Activated CD4-positive, alpha-beta memory T cell treated with anti-CD3 and anti-CD28 coated beads, Interleukin-2, amount 10 ng/mL, durations not matched to agents 7 days and 5 days (primary cell): ENCODE measurements at regions not wholly inside any gene's neighbourhood (a gene's known extent, or its start where the extent isn't known, plus 50 kb on each side); places are given as distances from the start of the nearest gene placed in this dataset.
"Not testable (repeated sequence)": the region's sequence is repeated elsewhere in the genome, so short reads cannot be mapped to it uniquely, and the experiment has no call there.

Experiments
- CTCF ChIA-PET: fragments of 350-600 bp; sonication (Branson Sonifier 250); formaldehyde crosslinking; loops from one replicate; lab custom pipeline; 2021; ENCODE audit warnings: antibody characterized with exemption, inconsistent platforms; lab: Charles Lee
- POLR2A ChIA-PET: fragments of 350-600 bp; sonication (Branson Sonifier 250); formaldehyde crosslinking; loops from one replicate; lab custom pipeline; 2021; ENCODE audit warnings: antibody characterized with exemption; lab: Charles Lee
- DNase-seq: peaks from one replicate; pipeline ENCODE4 v3.0.0-alpha.2; 2020
- H3K27ac Mint-ChIP-seq: one replicate; pipeline ENCODE4 v1.8.0; 2021; ENCODE audit warnings: mild to moderate bottlenecking, mixed read lengths
- H3K27me3 Mint-ChIP-seq: one replicate; pipeline ENCODE4 v1.8.0; 2021; ENCODE audit warnings: mixed read lengths
- H3K36me3 Mint-ChIP-seq: one replicate; pipeline ENCODE4 v1.8.0; 2021; ENCODE audit warnings: low read depth, mixed read lengths
- H3K4me1 Mint-ChIP-seq: one replicate; pipeline ENCODE4 v1.8.0; 2021; ENCODE audit warnings: mixed read lengths
- H3K4me3 Mint-ChIP-seq: one replicate; pipeline ENCODE4 v1.8.0; 2021; ENCODE audit warnings: mild to moderate bottlenecking, mixed read lengths
- H3K9me3 Mint-ChIP-seq: one replicate; pipeline ENCODE4 v1.8.0; 2021; ENCODE audit warnings: mixed read lengths

DNA sequence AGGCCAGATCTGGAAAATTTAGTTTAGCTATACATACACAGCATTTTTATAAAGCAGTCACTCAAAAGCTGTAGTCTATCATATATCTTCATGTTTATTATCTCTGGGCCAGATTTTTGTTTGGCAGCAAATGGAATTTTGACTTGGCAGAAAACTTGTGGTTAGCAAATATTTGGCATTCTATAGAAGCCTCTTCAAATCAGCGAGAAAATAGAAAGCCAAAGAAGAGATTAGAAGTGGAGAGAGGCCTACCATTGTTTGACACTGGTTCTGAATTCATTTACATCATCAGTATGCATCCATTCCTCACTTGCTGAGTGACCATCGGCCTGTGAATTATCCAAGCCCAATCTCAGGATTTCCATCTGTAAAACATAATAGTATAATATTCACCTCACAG, 1077.6 kb downstream of the GALC start:
- Mint-ChIP-seq H3K9me3 (peaks cover 1% of the 10 kb centered on the region), H3K4me3 (no peak overlapping the region), H3K4me1 (no peaks in the 10 kb centered on the region), H3K27me3 (no peaks in the 10 kb centered on the region), H3K36me3 (no peaks in the 10 kb centered on the region), H3K27ac (no peak overlapping the region)
- ChIA-PET CTCF (no interaction called here), POLR2A (no interaction called here)
- no peak for DNase-seq

DNA sequence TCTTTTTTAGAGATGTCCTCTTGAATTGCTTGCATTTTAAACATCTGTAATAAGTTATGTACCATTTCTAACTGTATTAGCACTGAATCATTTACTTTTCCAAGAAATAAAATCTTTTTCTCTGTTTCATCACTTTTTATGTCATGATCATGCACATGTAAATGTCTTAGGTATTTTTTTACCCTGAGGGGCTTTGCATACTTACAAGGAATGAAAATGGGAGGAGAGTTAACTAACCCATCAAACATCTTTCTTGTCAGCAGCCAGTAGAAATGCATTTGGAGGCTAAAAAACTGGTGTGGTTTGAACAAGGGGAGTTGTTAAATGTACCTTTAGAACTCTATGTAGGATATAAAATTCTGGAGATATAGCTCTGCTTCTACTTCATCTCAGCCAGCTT, 1080.3 kb downstream of the GALC start:
- POLR2A ChIA-PET: no interaction called here
- CTCF ChIA-PET: no interaction called here
- no peak overlapping the region for H3K27ac Mint-ChIP-seq

GRCh38 chr14:86911486-86911885, 1081.5 kb downstream of the GALC start:
- CTCF ChIA-PET: no interaction called here
- no peaks in the 10 kb centered on the region for H3K27me3 Mint-ChIP-seq
- DNase-seq: no peak
- POLR2A ChIA-PET: no interaction called here
- no peak overlapping the region for H3K27ac Mint-ChIP-seq
- no peaks in the 10 kb centered on the region for H3K36me3 Mint-ChIP-seq
- H3K9me3 Mint-ChIP-seq: peaks cover 1% of the 10 kb centered on the region
- no peaks in the 10 kb centered on the region for H3K4me1 Mint-ChIP-seq
- H3K4me3 Mint-ChIP-seq: no peak overlapping the region

More for the DNA sequence above, 1080.3 kb downstream of the GALC start:
- Mint-ChIP-seq H3K9me3 (peaks cover 1% of the 10 kb centered on the region), H3K4me3 (no peak overlapping the region), H3K4me1 (no peaks in the 10 kb centered on the region), H3K27me3 (no peaks in the 10 kb centered on the region), H3K36me3 (no peaks in the 10 kb centered on the region)
- no peak for DNase-seq

- DNase-seq, H3K27me3 Mint-ChIP-seq, CTCF ChIA-PET, H3K4me1 Mint-ChIP-seq, H3K9me3 Mint-ChIP-seq, H3K36me3 Mint-ChIP-seq, H3K4me3 Mint-ChIP-seq, POLR2A ChIA-PET, H3K27ac Mint-ChIP-seq: not testable (repeated sequence)
These were observed 1087.5 kb downstream of the GALC start for GRCh38 chr14:86905386-86905926.

- H3K27ac Mint-ChIP-seq: no peak overlapping the region
- no peak overlapping the region for H3K4me3 Mint-ChIP-seq
- no peaks in the 10 kb centered on the region for H3K36me3 Mint-ChIP-seq
- DNase-seq: no peak
- no peaks in the 10 kb centered on the region for H3K9me3 Mint-ChIP-seq
- H3K4me1 Mint-ChIP-seq: no peaks in the 10 kb centered on the region
- H3K27me3 Mint-ChIP-seq: no peaks in the 10 kb centered on the region
- CTCF ChIA-PET: no interaction called here
- POLR2A ChIA-PET: no interaction called here
These were observed 1090.6 kb downstream of the GALC start for GRCh38 chr14:86902176-86902950.

GRCh38 chr14:86897704-86898513, 1095.1 kb downstream of the GALC start:
- H3K9me3 Mint-ChIP-seq: no peaks in the 10 kb centered on the region
- DNase-seq: no peak
- no peaks in the 10 kb centered on the region for H3K27me3 Mint-ChIP-seq
- H3K27ac Mint-ChIP-seq: no peak overlapping the region
- CTCF ChIA-PET: no interaction called here
- POLR2A ChIA-PET: no interaction called here
- no peaks in the 10 kb centered on the region for H3K4me1 Mint-ChIP-seq
- no peaks in the 10 kb centered on the region for H3K36me3 Mint-ChIP-seq
- H3K4me3 Mint-ChIP-seq: no peak overlapping the region

- no peaks in the 10 kb centered on the region for H3K9me3 Mint-ChIP-seq
- H3K4me3 Mint-ChIP-seq: no peak overlapping the region
- no peaks in the 10 kb centered on the region for H3K4me1 Mint-ChIP-seq
- no peaks in the 10 kb centered on the region for H3K36me3 Mint-ChIP-seq
- no peaks in the 10 kb centered on the region for H3K27me3 Mint-ChIP-seq
- DNase-seq: no peak
- POLR2A ChIA-PET: no interaction called here
- CTCF ChIA-PET: no interaction called here
- H3K27ac Mint-ChIP-seq: no peak overlapping the region
These were observed 1095.8 kb downstream of the GALC start for GRCh38 chr14:86897224-86897623.

DNA sequence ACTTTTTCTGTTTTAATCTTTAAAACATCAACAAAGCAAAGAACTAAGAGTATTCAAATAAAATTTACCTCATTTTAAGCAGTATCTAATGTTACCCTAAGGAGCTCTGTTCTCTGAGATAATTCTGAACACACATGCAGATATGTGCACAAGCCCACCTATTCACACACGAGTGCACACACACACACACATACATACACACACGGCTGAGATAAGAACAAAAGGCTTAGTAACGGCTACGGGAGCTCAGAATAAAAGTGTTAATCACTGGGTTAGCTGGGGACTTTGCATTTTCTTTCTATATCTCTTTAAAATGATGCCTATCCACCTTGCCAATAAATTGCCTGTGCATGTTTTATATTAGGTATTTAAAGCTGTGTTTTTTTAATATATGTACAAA, 1096.3 kb downstream of the GALC start:
- H3K9me3 Mint-ChIP-seq: no peaks in the 10 kb centered on the region

GRCh38 chr14:86892152-86892956, 1100.6 kb downstream of the GALC start:
- Mint-ChIP-seq H3K27ac (no peak overlapping the region), H3K4me1 (no peaks in the 10 kb centered on the region), H3K27me3 (no peaks in the 10 kb centered on the region), H3K9me3 (peaks cover 6% of the 10 kb centered on the region), H3K4me3 (no peak overlapping the region), H3K36me3 (no peaks in the 10 kb centered on the region)
- DNase-seq: no peak
- ChIA-PET CTCF (no interaction called here), POLR2A (no interaction called here)

More for the DNA sequence above, 1096.3 kb downstream of the GALC start:
- CTCF ChIA-PET: no interaction called here
- H3K27me3 Mint-ChIP-seq: no peaks in the 10 kb centered on the region
- no peak overlapping the region for H3K4me3 Mint-ChIP-seq
- H3K27ac Mint-ChIP-seq: no peak overlapping the region
- POLR2A ChIA-PET: no interaction called here
- DNase-seq: no peak
- H3K4me1 Mint-ChIP-seq: no peaks in the 10 kb centered on the region
- H3K36me3 Mint-ChIP-seq: no peaks in the 10 kb centered on the region

GRCh38 chr14:86885280-86885679, 1107.7 kb downstream of the GALC start:
- Mint-ChIP-seq H3K9me3 (peaks cover 23% of the 10 kb centered on the region), H3K27ac (no peak overlapping the region), H3K4me3 (no peak overlapping the region), H3K36me3 (no peaks in the 10 kb centered on the region), H3K27me3 (no peaks in the 10 kb centered on the region), H3K4me1 (no peaks in the 10 kb centered on the region)
- DNase-seq: no peak
- ChIA-PET POLR2A (no interaction called here), CTCF (no interaction called here)

DNA sequence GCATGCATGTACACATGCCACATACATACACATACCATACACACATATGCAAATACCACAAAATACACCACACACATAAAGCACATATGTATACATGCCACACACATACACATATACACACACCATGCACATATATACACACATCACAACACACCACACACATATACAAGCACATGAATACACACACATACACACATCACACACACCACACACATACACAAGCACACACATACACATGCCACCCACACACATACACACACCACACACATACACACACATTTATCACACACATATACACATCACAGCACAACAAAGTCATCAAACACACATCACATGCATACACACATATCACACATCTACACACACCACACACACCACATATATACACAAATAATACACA, 1108.5 kb downstream of the GALC start:
- POLR2A ChIA-PET: no interaction called here
- Mint-ChIP-seq H3K9me3 (peaks cover 23% of the 10 kb centered on the region), H3K4me1 (no peaks in the 10 kb centered on the region), H3K27me3 (no peaks in the 10 kb centered on the region), H3K4me3 (no peak overlapping the region), H3K36me3 (no peaks in the 10 kb centered on the region), H3K27ac (no peak overlapping the region)
- no peak for DNase-seq
- CTCF ChIA-PET: no interaction called here

- Mint-ChIP-seq H3K4me1 (no peaks in the 10 kb centered on the region), H3K36me3 (no peaks in the 10 kb centered on the region), H3K27me3 (no peaks in the 10 kb centered on the region), H3K9me3 (peaks cover 20% of the 10 kb centered on the region), H3K4me3 (no peak overlapping the region), H3K27ac (no peak overlapping the region)
- CTCF ChIA-PET: no interaction called here
- POLR2A ChIA-PET: no interaction called here
- DNase-seq: no peak
These were observed 1110.2 kb downstream of the GALC start for GRCh38 chr14:86882818-86883217.

- no peak for DNase-seq
These were observed 1127.0 kb downstream of the GALC start for GRCh38 chr14:86865934-86866333.

More at GRCh38 chr14:86865934-86866333, 1127.0 kb downstream of the GALC start:
- POLR2A ChIA-PET: no interaction called here
- Mint-ChIP-seq H3K36me3 (no peaks in the 10 kb centered on the region), H3K4me1 (no peaks in the 10 kb centered on the region), H3K4me3 (no peak overlapping the region), H3K27ac (no peak overlapping the region), H3K27me3 (no peaks in the 10 kb centered on the region), H3K9me3 (peaks cover 8% of the 10 kb centered on the region)
- CTCF ChIA-PET: no interaction called here
